A549 (cell line): ENCODE measurements at regions not wholly inside any gene's neighbourhood (a gene's known extent, or its start where the extent isn't known, plus 50 kb on each side); places are given as distances from the start of the nearest gene placed in this dataset.

Source experiments
- BHLHE40 ChIP-seq: IDR thresholded peaks from 2 replicates; pipeline ENCODE4 v1.6.1; 2012; ENCODE audit warnings: low read depth, low read length, inconsistent platforms
- CTCF ChIP-seq: fragments of >200 bp; sonication (Bioruptor Twin); formaldehyde crosslinking; IDR thresholded peaks from 3 replicates; pipeline ENCODE4 v1.5.1; 2016
- JUN ChIP-seq, 2 experiments: fragments of >200 bp; sonication (Bioruptor Twin); formaldehyde crosslinking; IDR thresholded peaks; 2 replicates in 1 of 2; 3 replicates in 1 of 2; pipeline ENCODE4 v1.6.1; 2016 to 2017
- RCOR1 ChIP-seq: fragments of 150-350 bp; IDR thresholded peaks from 2 replicates; pipeline ENCODE4 v1.6.1; 2014; ENCODE audit warnings: antibody characterized with exemption, low read length, low read depth

GRCh38 chr2:605674-606608 lies 71.3 kb downstream of the TMEM18 start:
- TF ChIP-seq BHLHE40 (no peak), RCOR1 (no peak), CTCF (no peak), JUN (IDR thresholded peaks at IDR 0.05) (no peak)
